HEK293 (cell line): ENCODE measurements at regions not wholly inside any gene's neighbourhood (a gene's known extent, or its start where the extent isn't known, plus 50 kb on each side); places are given as distances from the start of the nearest gene placed in this dataset.

Experiments used
- CTCF ChIA-PET: fragments of 350-600 bp; formaldehyde crosslinking; extraction: SDS; loops from one replicate; lab custom pipeline; 2021; ENCODE audit warnings: antibody characterized with exemption; lab: Yijun Ruan, JAX
- POLR2A ChIA-PET: fragments of 300-600 bp; formaldehyde crosslinking; extraction: SDS; loops from one replicate; lab custom pipeline; 2020; ENCODE audit warnings: antibody characterized with exemption, inconsistent platforms; lab: Yijun Ruan, JAX
- H3K27ac ChIP-seq: fragments of 200-500 bp; sonication (Bioruptor generic); 2 replicates; pipeline ENCODE4 v1.5.1; 2014; ENCODE audit warnings: low read depth, low read length, control low read depth, inconsistent platforms; ENCODE audit errors: extremely low read depth
- H3K36me3 ChIP-seq, 2 experiments: fragments of 200-500 bp in 1 of 2; sonication (Bioruptor generic) in 1 of 2; 1 replicate in 1 of 2; 2 replicates in 1 of 2; pipeline ENCODE4 v1.5.1; 2014 to 2017; ENCODE audit warnings: inconsistent platforms in 2 of 2, low read length in 2 of 2; ENCODE audit not compliant: control insufficient read depth in 2 of 2, insufficient read depth in 1 of 2
- H3K4me1 ChIP-seq: fragments of 200-500 bp; sonication (Bioruptor generic); 2 replicates; pipeline ENCODE4 v1.5.1; 2014; ENCODE audit warnings: mild to moderate bottlenecking, low read length, inconsistent platforms; ENCODE audit not compliant: control insufficient read depth, insufficient read depth
- H3K4me3 ChIP-seq: 2 replicates; pipeline ENCODE4 v1.5.1; 2011; ENCODE audit warnings: low read depth, mild to moderate bottlenecking, control low read depth, low read length, moderate library complexity
- H3K9me3 ChIP-seq: fragments of 200-500 bp; sonication (Bioruptor generic); 2 replicates; pipeline ENCODE4 v1.5.1; 2014; ENCODE audit warnings: low read depth, low read length, inconsistent platforms; ENCODE audit not compliant: control insufficient read depth, insufficient read depth
- BCL6B ChIP-seq: fragments of 450-650 bp; formaldehyde crosslinking; IDR thresholded peaks from 2 replicates; pipeline ENCODE4 v1.5.1; 2017; ENCODE audit warnings: missing biosample characterization, missing genetic modification characterization
- EGR2 ChIP-seq: fragments of 450-650 bp; formaldehyde crosslinking; IDR thresholded peaks from 2 replicates; pipeline ENCODE4 v1.5.1; 2016; ENCODE audit warnings: low read depth, missing biosample characterization, missing genetic modification characterization
- KLF17 ChIP-seq: fragments of 450-650 bp; formaldehyde crosslinking; IDR thresholded peaks from 2 replicates; pipeline ENCODE4 v1.5.1; 2016; ENCODE audit warnings: missing biosample characterization, missing genetic modification characterization
- PRDM1 ChIP-seq: fragments of 450-650 bp; formaldehyde crosslinking; IDR thresholded peaks from 2 replicates; pipeline ENCODE4; 2016; ENCODE audit warnings: missing biosample characterization, missing genetic modification characterization
- SALL2 ChIP-seq: fragments of 450-650 bp; formaldehyde crosslinking; IDR thresholded peaks from 2 replicates; pipeline ENCODE4 v1.5.0; 2017; ENCODE audit warnings: missing biosample characterization, mild to moderate bottlenecking, missing genetic modification characterization, borderline replicate concordance
- SP2 ChIP-seq: fragments of 450-650 bp; formaldehyde crosslinking; IDR thresholded peaks from 2 replicates; pipeline ENCODE4 v1.5.1; 2016; ENCODE audit warnings: missing biosample characterization, missing genetic modification characterization
- SP3 ChIP-seq: fragments of 450-650 bp; formaldehyde crosslinking; IDR thresholded peaks from 2 replicates; pipeline ENCODE4 v1.5.1; 2016; ENCODE audit warnings: missing biosample characterization, missing genetic modification characterization
- YY2 ChIP-seq: fragments of 450-650 bp; formaldehyde crosslinking; IDR thresholded peaks from 2 replicates; pipeline ENCODE4 v1.5.1; 2016; ENCODE audit warnings: missing biosample characterization, missing genetic modification characterization
- ZNF114 ChIP-seq: fragments of 450-650 bp; formaldehyde crosslinking; IDR thresholded peaks from 2 replicates; pipeline ENCODE4 v1.5.0; 2017; ENCODE audit warnings: missing biosample characterization, missing genetic modification characterization
- ZNF121 ChIP-seq: fragments of 450-650 bp; formaldehyde crosslinking; IDR thresholded peaks from 2 replicates; pipeline ENCODE4 v1.5.1; 2016; ENCODE audit warnings: missing biosample characterization, missing genetic modification characterization
- ZNF311 ChIP-seq: fragments of 450-650 bp; formaldehyde crosslinking; IDR thresholded peaks from 2 replicates; pipeline ENCODE4 v1.5.1; 2017; ENCODE audit warnings: missing biosample characterization, missing genetic modification characterization, borderline replicate concordance
- ZNF324 ChIP-seq: fragments of 450-650 bp; formaldehyde crosslinking; IDR thresholded peaks from 2 replicates; pipeline ENCODE4 v1.5.1; 2016; ENCODE audit warnings: missing biosample characterization, missing genetic modification characterization
- ZNF335 ChIP-seq: fragments of 450-650 bp; formaldehyde crosslinking; conservative IDR thresholded peaks from 2 replicates; pipeline ENCODE4 v1.5.1; 2016; ENCODE audit warnings: missing biosample characterization, missing genetic modification characterization
- ZNF514 ChIP-seq: fragments of 450-650 bp; formaldehyde crosslinking; IDR thresholded peaks from 2 replicates; pipeline ENCODE4 v1.5.1; 2016; ENCODE audit warnings: missing biosample characterization, missing genetic modification characterization
- ZNF670 ChIP-seq: fragments of 450-650 bp; formaldehyde crosslinking; IDR thresholded peaks from 2 replicates; pipeline ENCODE4 v1.5.1; 2016; ENCODE audit warnings: missing biosample characterization, missing genetic modification characterization, low read depth
- ZNF701 ChIP-seq: fragments of 450-650 bp; formaldehyde crosslinking; IDR thresholded peaks from 2 replicates; pipeline ENCODE4 v1.5.1; 2016; ENCODE audit warnings: missing biosample characterization, missing genetic modification characterization
- ZNF837 ChIP-seq: fragments of 450-650 bp; formaldehyde crosslinking; IDR thresholded peaks from 2 replicates; pipeline ENCODE4 v1.5.1; 2016; ENCODE audit warnings: missing biosample characterization, missing genetic modification characterization
- TF ChIP-seq, protein P1 (sequence below): fragments of 450-650 bp; formaldehyde crosslinking; IDR thresholded peaks from 2 replicates; pipeline ENCODE4 v1.5.1; 2016; ENCODE audit warnings: missing biosample characterization, missing genetic modification characterization
- TF ChIP-seq, protein P2 (sequence below): fragments of 450-650 bp; formaldehyde crosslinking; IDR thresholded peaks from 2 replicates; pipeline ENCODE4 v1.5.1; 2016; ENCODE audit warnings: missing biosample characterization, missing genetic modification characterization

DNA sequence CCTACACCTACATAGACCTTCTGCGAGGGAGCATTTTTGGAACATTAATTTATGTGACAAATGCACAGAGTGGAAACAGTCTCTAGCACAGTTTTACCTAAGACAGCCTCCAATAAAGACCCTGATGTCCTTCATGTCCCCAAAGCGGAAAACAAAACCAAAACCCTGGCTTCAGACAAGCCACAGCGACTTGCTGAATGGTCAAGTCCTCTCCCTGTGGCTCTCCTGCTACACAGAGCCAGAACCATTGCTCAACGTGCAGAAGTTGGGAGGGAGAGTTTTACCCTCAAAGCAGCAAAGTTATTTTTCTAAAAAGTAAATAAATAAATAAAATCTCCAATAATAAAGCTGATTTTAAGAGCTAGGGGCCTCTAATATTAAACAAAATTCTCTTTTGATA lies 135.0 kb upstream of the TMEM132C start:
- Histone ChIP-seq H3K27ac (no peak overlapping the region), H3K36me3 (no peaks in the 10 kb centered on the region)
- TF ChIP-seq ZNF311 (tag by site-specific recombination) (no peak), YY2 (tag by site-specific recombination) (no peak), BCL6B (tag by site-specific recombination) (no peak), ZNF324 (tag by site-specific recombination) (no peak)
- TF ChIP-seq, all 188 proteins: peak for 0
- H3K4me1 ChIP-seq: no peaks in the 10 kb centered on the region
- H3K4me3 ChIP-seq: no peak overlapping the region
- POLR2A ChIA-PET: no interaction called here
- CTCF ChIA-PET: no interaction called here
- no peaks in the 10 kb centered on the region for H3K9me3 ChIP-seq

GRCh38 chr12:128133321-128134073 lies 133.5 kb upstream of the TMEM132C start:
- ChIA-PET CTCF (no interaction called here), POLR2A (no interaction called here)
- Histone ChIP-seq H3K4me3 (no peak overlapping the region), H3K4me1 (no peaks in the 10 kb centered on the region), H3K9me3 (no peaks in the 10 kb centered on the region), H3K36me3 (no peaks in the 10 kb centered on the region), H3K27ac (no peak overlapping the region)
- TF ChIP-seq SP3 (no peak), ZNF114 (tag by site-specific recombination) (no peak), ZNF670 (tag by site-specific recombination) (no peak), ZNF335 (tag by site-specific recombination) (no peak), SP2 (tag by site-specific recombination) (no peak), ZNF514 (tag by site-specific recombination) (no peak), ZNF701 (tag by site-specific recombination) (no peak), ZNF837 (no peak), EGR2 (tag by site-specific recombination) (no peak), SALL2 (no peak), PRDM1 (tag by site-specific recombination) (no peak), KLF17 (tag by site-specific recombination) (no peak), ZNF121 (tag by site-specific recombination) (no peak)
- TF ChIP-seq, protein P1, sequence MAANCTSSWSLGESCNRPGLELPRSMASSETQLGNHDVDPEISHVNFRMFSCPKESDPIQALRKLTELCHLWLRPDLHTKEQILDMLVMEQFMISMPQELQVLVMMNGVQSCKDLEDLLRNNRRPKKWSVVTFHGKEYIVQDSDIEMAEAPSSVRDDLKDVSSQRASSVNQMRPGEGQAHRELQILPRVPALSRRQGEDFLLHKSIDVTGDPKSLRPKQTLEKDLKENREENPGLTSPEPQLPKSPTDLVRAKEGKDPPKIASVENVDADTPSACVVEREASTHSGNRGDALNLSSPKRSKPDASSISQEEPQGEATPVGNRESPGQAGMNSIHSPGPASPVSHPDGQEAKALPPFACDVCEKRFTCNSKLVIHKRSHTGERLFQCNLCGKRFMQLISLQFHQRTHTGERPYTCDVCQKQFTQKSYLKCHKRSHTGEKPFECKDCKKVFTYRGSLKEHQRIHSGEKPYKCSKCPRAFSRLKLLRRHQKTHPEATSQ: no peak
- TF ChIP-seq, protein P2, sequence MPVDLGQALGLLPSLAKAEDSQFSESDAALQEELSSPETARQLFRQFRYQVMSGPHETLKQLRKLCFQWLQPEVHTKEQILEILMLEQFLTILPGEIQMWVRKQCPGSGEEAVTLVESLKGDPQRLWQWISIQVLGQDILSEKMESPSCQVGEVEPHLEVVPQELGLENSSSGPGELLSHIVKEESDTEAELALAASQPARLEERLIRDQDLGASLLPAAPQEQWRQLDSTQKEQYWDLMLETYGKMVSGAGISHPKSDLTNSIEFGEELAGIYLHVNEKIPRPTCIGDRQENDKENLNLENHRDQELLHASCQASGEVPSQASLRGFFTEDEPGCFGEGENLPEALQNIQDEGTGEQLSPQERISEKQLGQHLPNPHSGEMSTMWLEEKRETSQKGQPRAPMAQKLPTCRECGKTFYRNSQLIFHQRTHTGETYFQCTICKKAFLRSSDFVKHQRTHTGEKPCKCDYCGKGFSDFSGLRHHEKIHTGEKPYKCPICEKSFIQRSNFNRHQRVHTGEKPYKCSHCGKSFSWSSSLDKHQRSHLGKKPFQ (tag by site-specific recombination): no peak
